ENCODE measurements at regions not wholly inside any gene's neighbourhood (a gene's known extent, or its start where the extent isn't known, plus 50 kb on each side); places are given as distances from the start of the nearest gene placed in this dataset.

GRCh38 chr15:96005906-96006305, 324.6 kb upstream of the NR2F2 start:
- DNase-seq (ENCODE audit: low read depth in 1 of 2, low spot score in 1 of 2), result no peak
- no peak for TF ChIP-seq JUND (IDR thresholded peaks at IDR 0.05; ENCODE audit: low read depth)
- in situ Hi-C loops (cut with HindIII; ENCODE audit: low pct_unique_long_range_greater_than_20kb, low sequenced_read_pairs), result no loop called here

GRCh38 chr15:96011136-96011535, 319.4 kb upstream of the NR2F2 start:
- no peak for TF ChIP-seq JUND (IDR thresholded peaks at IDR 0.05; ENCODE audit: low read depth)

GRCh38 chr15:96014939-96015338, 315.6 kb upstream of the NR2F2 start:
- TF ChIP-seq JUND (IDR thresholded peaks at IDR 0.05; ENCODE audit: low read depth), result no peak
- in situ Hi-C loops (cut with HindIII; ENCODE audit: low pct_unique_long_range_greater_than_20kb, low sequenced_read_pairs), result no loop called here
- no peak for DNase-seq (ENCODE audit: low read depth in 1 of 2, low spot score in 1 of 2)

More at GRCh38 chr15:96011136-96011535, 319.4 kb upstream of the NR2F2 start:
- DNase-seq (ENCODE audit: low read depth in 1 of 2, low spot score in 1 of 2), result no peak
- in situ Hi-C loops (cut with HindIII; ENCODE audit: low pct_unique_long_range_greater_than_20kb, low sequenced_read_pairs), result no loop called here

- DNase-seq (ENCODE audit: low read depth in 1 of 2, low spot score in 1 of 2), result no peak
- TF ChIP-seq JUND (IDR thresholded peaks at IDR 0.05; ENCODE audit: low read depth), result no peak
- in situ Hi-C loops (cut with HindIII; ENCODE audit: low pct_unique_long_range_greater_than_20kb, low sequenced_read_pairs), result no loop called here
Observed at GRCh38 chr15:96019114-96019513, 311.4 kb upstream of the NR2F2 start.

GRCh38 chr15:96020133-96020532, 310.4 kb upstream of the NR2F2 start:
- DNase-seq (ENCODE audit: low read depth in 1 of 2, low spot score in 1 of 2), result peak in 1 of 2 experiments; percentile 25
- no peak for TF ChIP-seq JUND (IDR thresholded peaks at IDR 0.05; ENCODE audit: low read depth)
- in situ Hi-C loops (cut with HindIII; ENCODE audit: low pct_unique_long_range_greater_than_20kb, low sequenced_read_pairs), result no loop called here

- in situ Hi-C loops (cut with HindIII; ENCODE audit: low pct_unique_long_range_greater_than_20kb, low sequenced_read_pairs), result no loop called here
- no peak for TF ChIP-seq JUND (IDR thresholded peaks at IDR 0.05; ENCODE audit: low read depth)
Observed at GRCh38 chr15:96020797-96021196, 309.7 kb upstream of the NR2F2 start.

GRCh38 chr15:96023081-96023480, 307.4 kb upstream of the NR2F2 start:
- in situ Hi-C loops (cut with HindIII; ENCODE audit: low pct_unique_long_range_greater_than_20kb, low sequenced_read_pairs), result no loop called here
- no peak for DNase-seq (ENCODE audit: low read depth in 1 of 2, low spot score in 1 of 2)
- no peak for TF ChIP-seq JUND (IDR thresholded peaks at IDR 0.05; ENCODE audit: low read depth)

More at GRCh38 chr15:96020797-96021196, 309.7 kb upstream of the NR2F2 start:
- DNase-seq (ENCODE audit: low read depth in 1 of 2, low spot score in 1 of 2), result no peak

- TF ChIP-seq JUND (IDR thresholded peaks at IDR 0.05; ENCODE audit: low read depth), result no peak
Observed at GRCh38 chr15:96027501-96027900, 303.0 kb upstream of the NR2F2 start.

GRCh38 chr15:96028620-96029019, 301.9 kb upstream of the NR2F2 start:
- in situ Hi-C loops (cut with HindIII; ENCODE audit: low pct_unique_long_range_greater_than_20kb, low sequenced_read_pairs), result no loop called here
- no peak for TF ChIP-seq JUND (IDR thresholded peaks at IDR 0.05; ENCODE audit: low read depth)
- DNase-seq (ENCODE audit: low read depth in 1 of 2, low spot score in 1 of 2), result no peak

More at GRCh38 chr15:96027501-96027900, 303.0 kb upstream of the NR2F2 start:
- in situ Hi-C loops (cut with HindIII; ENCODE audit: low pct_unique_long_range_greater_than_20kb, low sequenced_read_pairs), result no loop called here
- no peak for DNase-seq (ENCODE audit: low read depth in 1 of 2, low spot score in 1 of 2)

GRCh38 chr15:96029172-96029571, 301.3 kb upstream of the NR2F2 start:
- in situ Hi-C loops (cut with HindIII; ENCODE audit: low pct_unique_long_range_greater_than_20kb, low sequenced_read_pairs), result no loop called here
- no peak for TF ChIP-seq JUND (IDR thresholded peaks at IDR 0.05; ENCODE audit: low read depth)
- DNase-seq (ENCODE audit: low read depth in 1 of 2, low spot score in 1 of 2), result peak in 1 of 2 experiments; percentile 2

GRCh38 chr15:96031426-96032110, 298.9 kb upstream of the NR2F2 start:
- in situ Hi-C loops (cut with HindIII; ENCODE audit: low pct_unique_long_range_greater_than_20kb, low sequenced_read_pairs), result no loop called here
- DNase-seq (ENCODE audit: low read depth in 1 of 2, low spot score in 1 of 2), result no peak
- TF ChIP-seq JUND (IDR thresholded peaks at IDR 0.05; ENCODE audit: low read depth), result no peak

GRCh38 chr15:96035091-96035490, 295.4 kb upstream of the NR2F2 start:
- DNase-seq (ENCODE audit: low read depth in 1 of 2, low spot score in 1 of 2), result no peak
- in situ Hi-C loops (cut with HindIII; ENCODE audit: low pct_unique_long_range_greater_than_20kb, low sequenced_read_pairs), result no loop called here
- no peak for TF ChIP-seq JUND (IDR thresholded peaks at IDR 0.05; ENCODE audit: low read depth)

- in situ Hi-C loops (cut with HindIII; ENCODE audit: low pct_unique_long_range_greater_than_20kb, low sequenced_read_pairs), result no loop called here
- no peak for TF ChIP-seq JUND (IDR thresholded peaks at IDR 0.05; ENCODE audit: low read depth)
- DNase-seq (ENCODE audit: low read depth in 1 of 2, low spot score in 1 of 2), result no peak
Observed at GRCh38 chr15:96035635-96036034, 294.9 kb upstream of the NR2F2 start.

GRCh38 chr15:96037584-96037983, 292.9 kb upstream of the NR2F2 start:
- TF ChIP-seq JUND (IDR thresholded peaks at IDR 0.05; ENCODE audit: low read depth), result no peak
- in situ Hi-C loops (cut with HindIII; ENCODE audit: low pct_unique_long_range_greater_than_20kb, low sequenced_read_pairs), result no loop called here
- DNase-seq (ENCODE audit: low read depth in 1 of 2, low spot score in 1 of 2), result no peak

All from T47D (cell line).